Posterior vena cava (tissue), 2 donors: ENCODE measurements at regions not wholly inside any gene's neighbourhood (a gene's known extent, or its start where the extent isn't known, plus 50 kb on each side); places are given as distances from the start of the nearest gene placed in this dataset.

Source experiments
- DNase-seq: peaks from one replicate; pipeline ENCODE4 v3.0.0-alpha.2; 2020; ENCODE audit warnings: low spot score
- intact Hi-C, 2 donors: fragments of 100-400 bp; cut with DNase I; formaldehyde crosslinking; loops; one replicate each; pipeline versions ENCODE4 v1.14.1 to v1.14.2; 2022 to 2023
- donor health status: DM: yes; HTN: yes; CAD: no.
- donor health status: DM: yes; HTN: yes; CAD: no.

DNA sequence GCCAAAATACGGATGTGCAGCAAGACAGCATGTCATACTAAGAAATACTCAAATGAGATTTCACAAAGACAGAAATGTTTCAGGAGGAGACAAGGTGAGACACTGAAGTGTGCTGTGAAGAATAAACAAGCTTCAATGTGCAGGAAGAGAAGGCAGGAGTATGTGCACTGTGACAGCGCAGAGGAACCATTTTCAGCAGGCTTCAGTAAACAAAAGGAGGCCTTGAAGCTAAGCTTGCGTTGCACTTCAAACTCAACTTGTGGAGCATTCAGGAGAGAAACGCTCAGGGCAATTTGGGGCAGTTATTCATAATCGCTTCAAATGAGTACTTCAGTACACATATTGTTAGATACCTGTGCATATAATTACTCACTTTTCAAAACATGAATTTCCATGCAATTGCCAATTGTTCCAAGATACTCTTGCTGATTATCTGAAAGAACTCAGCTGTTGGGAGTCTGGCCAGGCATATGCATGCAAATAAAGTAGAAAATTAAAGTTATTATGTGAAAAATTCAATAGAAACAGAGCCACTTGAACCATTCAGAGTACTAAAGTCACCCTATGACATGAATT is 234.2 kb upstream of the OPRM1 start:
- intact Hi-C loops: no loop called here
- DNase-seq: no peak

DNA sequence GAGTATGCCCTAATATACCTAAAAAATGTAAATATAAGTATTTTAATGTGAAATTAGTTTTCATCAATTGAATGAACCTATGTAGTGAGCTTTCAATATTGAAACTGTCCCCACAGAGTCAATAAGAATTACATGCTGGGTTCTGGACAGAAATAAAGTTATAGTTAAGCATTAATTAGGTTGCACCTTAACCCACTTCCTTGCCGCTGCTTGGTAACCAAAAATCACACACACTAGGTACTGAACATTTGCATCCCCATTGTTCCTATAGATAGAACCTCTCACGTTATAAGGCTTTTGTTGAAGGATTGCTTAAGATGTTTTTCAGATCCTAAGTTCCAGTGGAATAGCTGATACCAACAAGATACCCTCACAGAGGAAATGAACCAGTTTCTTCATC is 237.1 kb upstream of the OPRM1 start:
- intact Hi-C loops: no loop called here
- DNase-seq: no peak

DNA sequence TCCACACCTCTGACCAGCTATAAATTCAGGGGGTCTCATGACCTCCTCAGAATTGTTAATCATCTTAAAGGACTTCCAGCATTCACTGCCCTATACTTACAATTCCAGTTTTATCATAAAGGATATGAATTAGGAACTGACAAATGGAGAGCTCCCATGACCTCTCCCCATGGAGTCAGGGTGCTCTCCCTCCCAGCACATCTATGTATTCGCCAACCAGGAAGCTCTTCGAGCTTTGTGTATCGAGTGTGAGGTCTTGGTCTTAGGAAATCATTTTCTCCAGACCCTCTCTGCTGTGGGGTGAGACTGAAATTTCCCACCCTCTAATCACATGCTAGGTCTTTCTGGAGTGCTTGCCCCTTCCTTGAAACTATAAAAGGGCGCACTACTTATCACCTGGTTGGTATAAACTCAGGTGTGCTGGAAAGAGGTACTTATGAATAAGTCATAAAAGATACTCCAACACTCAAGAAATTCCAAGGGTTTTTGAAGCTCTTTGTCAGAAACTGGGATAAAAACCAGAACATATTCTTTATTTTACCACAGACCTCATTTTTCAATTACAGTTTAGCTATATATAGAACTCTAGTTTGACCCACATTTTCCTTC is 238.4 kb upstream of the OPRM1 start:
- intact Hi-C loops: no loop called here
- DNase-seq: no peak

DNA sequence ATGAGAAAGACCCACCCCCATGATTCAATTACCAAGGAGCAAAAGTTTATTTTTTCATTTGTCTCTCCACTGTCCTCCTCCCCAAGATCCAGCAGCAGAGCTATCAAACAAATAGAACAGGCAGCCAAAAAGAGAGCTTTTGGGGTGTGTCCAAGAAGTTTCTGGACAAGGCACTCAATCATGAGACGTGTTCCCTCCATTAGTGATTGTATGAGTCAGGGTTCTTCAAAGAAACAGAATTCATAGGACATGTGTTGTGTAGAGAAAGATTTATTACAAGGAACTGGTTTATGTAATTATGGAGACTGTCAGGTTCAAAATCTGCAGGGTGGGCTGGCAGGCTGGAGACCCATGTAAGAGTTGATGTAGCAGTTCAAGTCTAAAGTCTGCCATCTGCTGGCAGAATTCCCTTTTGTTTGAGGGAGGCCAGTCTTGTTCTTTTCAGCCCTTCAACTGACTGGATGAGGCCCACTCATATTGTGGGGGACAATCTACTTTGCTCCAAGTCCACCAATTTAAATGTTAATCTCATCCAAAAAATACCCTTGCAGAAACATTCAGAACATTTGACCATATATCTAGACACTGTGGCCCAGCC is 248.1 kb upstream of the OPRM1 start:
- intact Hi-C loops: no loop called here
- no peak for DNase-seq

DNA sequence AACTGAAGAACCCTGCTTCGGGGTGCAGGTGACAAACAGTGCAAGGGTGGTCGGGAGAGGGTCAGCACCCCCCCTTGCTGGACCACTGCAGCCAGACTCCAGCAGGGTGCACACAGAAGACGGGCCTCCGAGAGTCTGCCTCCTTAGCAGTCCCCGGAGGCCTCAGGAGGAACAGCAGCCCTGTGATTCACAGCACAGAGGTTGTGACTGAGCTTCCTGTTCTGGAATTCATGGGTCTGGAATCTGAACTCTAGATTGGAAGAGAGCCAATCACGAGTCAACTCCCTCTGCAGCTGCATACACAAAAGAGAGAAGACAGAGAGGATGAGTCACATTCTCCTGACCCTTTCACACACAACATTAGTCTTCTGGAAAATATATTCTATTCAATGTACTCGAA is 249.0 kb upstream of the OPRM1 start:
- intact Hi-C loops: no loop called here
- DNase-seq: no peak

DNA sequence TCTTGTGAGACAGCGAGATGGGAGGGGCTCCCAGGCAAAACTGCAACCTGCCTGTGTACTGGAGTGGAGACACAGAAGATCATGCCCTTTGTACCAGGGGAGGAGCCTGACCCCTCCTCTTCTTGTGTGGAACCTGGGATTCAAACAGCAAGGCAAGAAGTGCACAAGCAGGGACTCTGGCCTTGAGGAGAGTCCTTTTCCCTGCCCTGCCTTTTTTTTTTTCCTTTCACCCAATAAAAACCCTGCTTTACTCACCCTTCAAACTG is 251.8 kb upstream of the OPRM1 start:
- DNase-seq: no peak
- intact Hi-C loops: no loop called here

DNA sequence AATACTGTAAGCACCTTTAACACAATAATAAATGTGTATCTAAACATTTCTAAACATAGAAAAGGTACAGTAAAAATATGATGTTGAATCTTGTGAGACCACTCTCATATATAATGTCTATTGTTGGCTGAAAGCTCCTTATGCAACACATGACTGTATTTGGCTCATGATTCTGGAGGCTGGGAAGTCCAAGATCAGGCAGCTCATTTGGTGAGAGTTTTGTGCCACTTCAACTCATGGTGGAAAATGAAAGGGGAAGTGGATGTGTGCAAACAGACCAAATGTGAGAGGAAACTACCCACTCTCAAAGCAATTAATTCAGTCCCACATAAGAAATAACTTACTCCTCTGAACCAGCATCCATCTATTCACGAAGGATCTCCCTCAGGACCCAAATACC is 257.7 kb upstream of the OPRM1 start:
- intact Hi-C loops: no loop called here
- DNase-seq: no peak

DNA sequence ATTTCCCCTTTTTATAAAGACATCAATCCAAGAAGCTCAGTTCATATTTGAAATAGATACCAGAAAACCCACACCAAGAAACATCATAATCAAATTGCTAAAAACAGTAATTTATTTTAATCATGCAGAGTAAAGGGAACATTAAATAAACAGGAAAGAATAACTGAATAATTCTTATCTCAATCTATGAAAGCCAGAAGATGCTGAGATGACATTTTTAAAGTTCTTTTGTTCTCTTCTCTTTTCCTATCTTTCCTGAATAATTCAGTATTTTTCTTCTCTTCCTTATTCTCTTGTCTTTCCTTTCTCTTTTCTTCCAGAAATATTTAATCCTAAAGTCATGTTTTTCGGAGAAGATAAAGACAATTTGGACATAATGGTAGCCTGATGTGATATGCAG is 259.0 kb upstream of the OPRM1 start:
- intact Hi-C loops: no loop called here
- DNase-seq: no peak

DNA sequence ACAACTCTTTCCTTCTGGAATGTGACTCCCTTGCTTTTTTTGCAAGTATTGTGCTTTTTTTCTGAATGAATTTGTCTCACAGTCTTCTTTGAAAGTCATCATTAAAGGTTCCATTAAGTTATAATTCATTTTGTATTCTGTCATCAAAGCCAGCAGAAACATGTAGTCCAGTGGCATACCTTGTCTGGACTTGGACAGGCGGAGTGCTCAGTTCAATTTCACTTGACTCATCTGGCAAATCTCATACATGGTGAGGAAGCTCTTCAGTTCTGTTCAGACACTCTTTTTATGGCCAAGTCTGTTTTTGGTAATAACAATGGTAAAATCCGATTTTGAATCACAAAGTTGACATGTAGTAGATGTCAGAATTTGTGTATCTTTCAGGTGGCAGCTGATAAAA is 260.8 kb upstream of the OPRM1 start:
- intact Hi-C loops: no loop called here
- no peak for DNase-seq

DNA sequence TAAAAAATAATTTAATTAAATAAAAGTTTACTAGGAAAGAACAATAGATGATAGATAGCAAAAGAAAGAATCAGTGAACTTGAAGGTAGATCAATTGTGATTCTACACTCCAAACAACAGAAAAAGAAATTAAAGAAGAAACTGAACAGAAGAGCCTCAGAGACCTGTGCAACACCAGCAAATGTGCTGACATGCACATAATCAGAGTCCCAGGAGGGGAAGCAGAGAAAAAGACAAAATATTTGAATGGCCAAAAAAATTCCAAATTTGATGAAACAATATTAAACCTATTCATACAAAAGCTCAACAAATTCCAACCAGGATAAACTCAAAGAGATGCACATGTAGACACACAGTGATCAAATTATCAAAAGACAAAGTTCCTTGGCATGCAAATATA is 267.5 kb upstream of the OPRM1 start:
- no peak for DNase-seq
- intact Hi-C loops: no loop called here

DNA sequence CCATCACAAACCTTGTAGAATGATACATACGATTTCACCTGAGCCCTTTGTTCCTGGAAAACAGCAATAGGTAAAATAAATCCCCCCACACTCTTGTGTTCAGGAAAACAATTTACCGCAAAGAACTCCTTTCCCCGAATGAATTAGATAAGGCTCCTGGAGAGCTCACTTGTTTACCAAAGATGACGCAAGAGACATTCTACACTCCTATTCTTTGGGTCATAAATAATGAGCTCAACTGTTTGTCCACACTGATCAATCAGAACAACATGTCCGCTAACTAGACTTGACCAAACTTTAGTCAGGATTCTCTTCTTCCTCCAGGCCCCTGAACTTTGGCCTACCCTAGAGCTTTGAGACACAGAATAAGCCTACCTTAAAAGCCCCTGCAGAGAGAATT is 271.9 kb upstream of the OPRM1 start:
- no peak for DNase-seq
- intact Hi-C loops: no loop called here

DNA sequence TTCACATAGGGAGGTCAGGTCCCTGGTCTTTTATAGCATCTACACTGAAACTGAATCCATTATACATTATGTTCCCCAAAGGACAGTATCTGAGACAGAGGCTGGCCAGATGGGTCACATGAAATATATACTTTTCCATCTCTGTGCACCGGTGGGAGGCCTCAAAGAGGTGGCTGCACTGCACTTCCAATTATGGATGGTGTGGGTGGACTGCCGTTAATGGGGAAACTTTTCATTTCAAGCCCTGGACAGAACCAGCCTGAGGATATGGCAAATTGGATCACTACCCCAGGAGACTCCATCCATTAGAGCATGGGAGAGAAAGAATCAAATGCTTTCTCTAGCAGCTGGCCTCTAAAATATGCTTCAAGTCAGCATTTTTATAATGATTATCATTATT is 280.5 kb upstream of the OPRM1 start:
- DNase-seq: no peak
- intact Hi-C loops: no loop called here

DNA sequence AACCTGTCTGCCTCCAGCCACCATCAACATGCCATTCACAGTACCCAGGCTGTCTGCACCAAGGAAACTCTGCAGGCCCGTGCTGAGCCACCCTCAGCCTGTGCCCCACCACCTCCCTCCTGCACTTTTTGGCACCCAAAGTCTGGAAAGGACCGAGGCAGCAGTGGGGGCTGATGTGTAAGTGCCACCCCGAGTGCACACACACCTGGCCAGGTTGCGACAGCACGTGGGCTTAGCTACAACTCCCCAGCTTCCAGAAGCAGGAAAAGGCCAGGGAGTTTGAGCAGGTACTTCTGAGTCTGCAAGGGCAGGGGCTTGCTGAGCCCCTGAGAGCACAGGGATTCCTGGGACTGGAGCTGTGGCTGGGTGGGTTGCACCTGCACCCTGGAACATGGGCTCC is 303.3 kb upstream of the OPRM1 start:
- DNase-seq: no peak
- intact Hi-C loops: no loop called here

DNA sequence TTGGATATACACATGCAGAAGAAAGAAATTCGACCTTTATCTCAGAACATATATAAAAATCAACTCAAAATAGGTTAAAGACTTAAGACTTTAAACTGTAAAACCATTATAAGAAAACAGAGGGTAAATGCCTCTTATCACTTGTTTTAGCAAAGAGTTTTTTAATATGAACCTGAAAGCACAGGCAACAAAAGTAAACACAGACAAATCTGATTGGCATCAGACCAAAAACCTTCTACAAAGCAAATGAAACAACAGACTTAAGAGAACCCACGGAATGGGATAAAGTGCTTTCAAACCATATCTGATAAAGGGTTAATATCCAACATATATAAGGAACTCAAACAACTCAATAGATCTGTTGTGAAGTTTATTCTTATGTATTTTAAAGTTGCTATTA is 309.9 kb upstream of the OPRM1 start:
- intact Hi-C loops: no loop called here
- no peak for DNase-seq

DNA sequence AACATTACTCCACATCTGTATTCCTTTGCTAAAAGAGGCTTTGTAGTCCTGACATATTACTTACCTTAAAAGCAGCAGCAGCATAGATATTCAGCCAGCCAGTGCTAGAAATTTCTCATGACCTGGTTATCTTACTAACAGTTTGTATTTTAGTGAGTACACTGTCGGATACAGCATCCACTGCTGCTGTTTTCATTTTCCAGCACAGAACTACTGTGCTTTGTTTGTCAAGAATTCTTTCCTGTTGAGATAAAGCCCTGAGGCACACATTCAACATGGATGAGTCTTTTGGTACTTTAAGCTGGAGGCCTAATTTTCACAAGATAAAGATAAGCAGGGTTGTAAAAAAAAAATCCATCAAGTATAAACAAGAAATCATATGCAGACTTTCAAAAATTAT is 311.2 kb upstream of the OPRM1 start:
- intact Hi-C loops: no loop called here
- DNase-seq: no peak

DNA sequence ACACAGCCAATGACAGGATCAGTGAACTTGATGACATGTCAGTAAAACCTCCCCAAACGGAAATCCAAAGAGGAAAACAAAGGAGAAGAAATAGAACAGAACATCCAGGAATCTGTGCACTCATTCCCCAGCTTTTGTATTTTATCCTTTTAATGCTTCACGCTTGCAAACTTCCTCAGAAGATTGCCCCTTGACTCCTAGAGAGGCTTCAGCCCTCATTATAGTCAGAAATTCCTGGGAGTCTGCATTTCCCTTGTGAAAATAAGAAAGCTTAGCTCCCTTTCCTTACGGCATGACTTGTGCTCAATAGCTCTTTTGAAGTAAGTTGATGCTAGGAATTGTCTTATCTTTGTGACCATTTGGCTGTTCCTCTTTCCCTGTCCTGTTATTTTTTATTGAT is 313.6 kb upstream of the OPRM1 start:
- intact Hi-C loops: no loop called here

DNA sequence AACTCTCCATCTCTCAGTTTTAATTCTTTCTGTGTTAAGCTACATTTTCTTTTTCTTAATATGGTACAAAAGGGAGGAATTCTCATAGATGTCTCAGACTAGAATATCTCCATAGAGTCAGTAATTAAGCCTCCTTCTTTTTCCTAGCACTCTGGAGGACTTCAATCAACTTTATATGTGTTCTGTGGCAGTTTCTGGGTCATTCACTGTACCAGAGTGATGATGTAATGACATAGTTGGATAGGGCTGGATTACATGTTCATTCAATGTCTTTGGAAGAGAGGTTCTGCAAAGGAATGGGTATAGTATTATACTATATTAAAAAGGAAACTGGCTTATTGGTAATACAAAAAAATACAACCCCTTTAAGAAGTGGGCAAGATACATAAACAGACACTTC is 318.3 kb upstream of the OPRM1 start:
- intact Hi-C loops: no loop called here

More for the DNA sequence above, 313.6 kb upstream of the OPRM1 start:
- DNase-seq: no peak

DNA sequence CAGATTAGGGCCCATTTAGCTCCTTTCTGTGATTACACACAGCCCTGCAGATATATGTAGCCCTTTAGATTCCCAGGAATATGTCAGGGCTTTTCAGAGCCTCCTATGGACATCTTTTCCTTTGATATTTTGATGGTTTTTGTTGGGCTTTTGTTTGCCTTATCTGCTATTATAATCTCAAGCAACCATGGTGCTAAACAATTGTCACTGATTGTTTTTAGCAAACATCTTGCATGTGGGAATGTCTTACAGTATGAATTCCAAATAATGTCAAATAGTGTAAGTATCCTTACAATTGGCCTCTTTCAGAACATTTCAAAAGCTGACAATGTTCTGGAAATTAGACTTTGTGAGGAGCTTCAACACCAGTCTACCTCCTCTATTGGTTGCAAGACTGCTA is 333.6 kb upstream of the OPRM1 start:
- intact Hi-C loops: no loop called here
- DNase-seq: no peak

More for the DNA sequence above, 318.3 kb upstream of the OPRM1 start:
- DNase-seq: no peak

DNA sequence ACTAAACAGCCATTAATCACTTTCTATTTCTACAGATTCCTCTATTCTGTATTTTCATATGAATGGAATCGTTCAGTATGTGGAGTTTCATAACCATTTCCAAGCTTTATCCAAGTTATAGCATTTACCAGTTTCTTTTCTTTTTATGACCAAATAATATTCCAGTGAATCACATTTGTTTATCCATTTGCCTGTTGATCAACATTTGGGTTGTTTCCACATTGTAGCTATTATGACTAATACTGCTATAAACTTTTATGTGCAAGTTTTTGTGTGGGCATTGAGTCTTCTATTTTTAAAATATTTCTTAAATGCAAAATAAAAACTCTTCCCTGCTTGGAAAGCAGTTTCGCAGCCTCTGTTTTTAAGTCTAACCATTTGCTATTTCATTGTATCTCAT is 336.4 kb upstream of the OPRM1 start:
- intact Hi-C loops: no loop called here
- DNase-seq: no peak

DNA sequence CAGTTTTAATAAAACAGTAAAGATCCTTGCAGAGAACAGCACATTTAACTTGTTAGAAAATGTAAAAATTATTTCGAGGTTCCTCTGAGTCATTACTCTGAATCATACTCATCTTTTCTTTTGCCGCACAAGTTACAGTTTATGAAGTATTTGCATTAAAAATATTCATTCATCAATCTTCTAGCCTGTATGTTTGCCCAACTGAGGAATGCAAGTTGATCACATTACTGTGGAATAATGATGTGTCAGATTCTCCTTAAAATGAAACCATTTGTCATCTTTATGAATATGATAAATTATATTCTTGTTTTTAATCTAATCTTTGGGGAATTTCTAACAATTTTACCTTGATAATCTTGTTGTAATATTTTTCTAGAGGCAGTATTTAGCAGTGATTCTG is 340.4 kb upstream of the OPRM1 start:
- intact Hi-C loops: no loop called here
- no peak for DNase-seq

DNA sequence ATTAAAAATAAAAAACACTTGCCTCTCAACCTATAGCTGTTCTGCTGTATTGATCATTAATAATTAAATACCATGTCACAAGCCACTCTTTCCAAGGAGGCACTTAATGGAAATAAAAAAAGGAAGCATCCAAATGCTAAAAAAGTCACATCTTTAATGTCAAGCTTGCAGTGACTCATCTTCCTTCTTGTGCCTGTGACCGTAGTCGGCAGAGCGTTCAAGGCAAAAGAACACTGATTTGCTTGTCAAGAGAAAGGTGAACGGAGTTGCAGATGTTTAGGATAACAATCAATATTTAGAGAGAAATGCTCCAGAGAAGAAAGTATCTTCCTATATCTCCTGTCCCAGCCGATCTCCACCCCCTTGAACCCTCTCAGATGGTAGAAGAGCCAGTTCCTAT is 341.0 kb upstream of the OPRM1 start:
- no peak for DNase-seq
- intact Hi-C loops: no loop called here

DNA sequence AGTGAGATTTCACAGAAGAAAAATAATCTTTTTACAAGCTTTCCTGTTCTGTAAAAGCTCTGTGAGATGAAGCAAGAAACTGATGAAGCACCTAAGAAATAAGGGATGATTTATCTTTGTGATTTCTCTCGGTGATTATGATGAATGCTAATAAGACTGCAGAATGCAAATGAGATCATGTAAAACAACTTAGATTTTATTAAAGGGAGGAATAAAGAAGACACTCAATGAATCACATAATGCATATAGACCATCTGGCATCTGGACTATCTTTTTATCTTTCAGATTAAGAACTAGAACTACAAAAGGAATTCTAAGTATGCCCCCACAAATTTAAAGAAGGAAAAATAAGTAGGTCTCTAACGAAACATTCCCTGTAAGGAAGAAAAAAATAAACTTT is 361.5 kb upstream of the OPRM1 start:
- no peak for DNase-seq
- intact Hi-C loops: no loop called here
